ENCODE measurements at regions not wholly inside any gene's neighbourhood (a gene's known extent, or its start where the extent isn't known, plus 50 kb on each side); places are given as distances from the start of the nearest gene placed in this dataset.
A peak's percentile ranks its signal among the peaks of the same experiment; 100 is the strongest.

GRCh38 chr6:169954977-169955376 is 203.6 kb downstream of the ERMARD start:
- Histone ChIP-seq H2AK5ac (ENCODE audit: low read length) (no peak overlapping the region), H2BK120ac (ENCODE audit: insufficient read depth, low read length, poor library complexity) (no peak overlapping the region), H3K27me3 (ENCODE audit: insufficient read depth, low read length) (no peaks in the 10 kb centered on the region), H3K4me2 (ENCODE audit: low read length) (no peak overlapping the region), H4K91ac (ENCODE audit: low read depth, low read length) (no peak overlapping the region), H3K4me3 (ENCODE audit: low read depth, low read length) (no peak overlapping the region), H4K12ac (ENCODE audit: low read depth, low read length) (no peak overlapping the region), H3K18ac (ENCODE audit: low read length) (no peak overlapping the region), H3K9ac (ENCODE audit: low read length) (no peak overlapping the region), H3K4me1 (ENCODE audit: control insufficient read depth in 1 of 2, insufficient read depth in 2 of 2, low read length in 2 of 2) (no peaks in the 10 kb centered on the region), H4K8ac (ENCODE audit: low read depth, low read length) (no peak overlapping the region), H3K79me2 (ENCODE audit: control insufficient read depth, insufficient read depth, low read length, poor library complexity) (no peaks in the 10 kb centered on the region), H3K23ac (ENCODE audit: low read length) (no peak overlapping the region), H3K27ac (ENCODE audit: low read depth, low read length) (no peak overlapping the region), H3K4ac (ENCODE audit: low read depth, low read length) (no peak overlapping the region), H3K79me1 (ENCODE audit: low read length) (no peaks in the 10 kb centered on the region), H3K14ac (ENCODE audit: low read length) (no peak overlapping the region), H2AFZ (ENCODE audit: insufficient read depth, low read length, poor library complexity) (no peak overlapping the region), H2BK12ac (ENCODE audit: low read length) (no peak overlapping the region), H2BK5ac (ENCODE audit: low read depth, low read length, poor library complexity) (no peak overlapping the region), H3K36me3 (ENCODE audit: control insufficient read depth in 1 of 2, insufficient read depth in 2 of 2, low read length in 2 of 2) (no peaks in the 10 kb centered on the region), H3K9me3 (ENCODE audit: insufficient read depth, low read depth, low read length) (no peaks in the 10 kb centered on the region)
- DNase-seq, result no peak
- no CpG with 5 or more reads among the region's 1 CpG for WGBS (ENCODE audit: extremely low coverage, insufficient coverage, insufficient read length)

DNA sequence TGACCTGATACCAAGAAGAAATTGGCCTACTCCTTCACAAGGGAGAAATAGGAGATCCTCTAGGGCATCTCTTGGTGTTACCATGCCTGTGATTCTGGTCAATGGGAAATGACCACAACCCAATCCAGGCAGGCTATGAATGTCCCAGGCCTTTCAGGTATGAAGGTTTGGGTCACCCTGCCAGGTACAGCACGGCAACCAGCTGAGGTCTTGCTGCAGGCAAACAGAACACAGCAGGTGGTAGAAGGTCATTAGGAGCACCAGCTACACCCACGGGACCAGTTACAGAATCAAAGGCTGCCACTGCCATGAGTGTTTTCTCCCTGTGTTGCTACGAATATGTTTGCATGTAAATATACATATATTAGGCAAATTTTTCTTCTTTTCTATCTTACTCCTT is 202.3 kb downstream of the ERMARD start:
- no peak overlapping the region for H3K9ac ChIP-seq (ENCODE audit: low read length)
- no peak overlapping the region for H2AK5ac ChIP-seq (ENCODE audit: low read length)
- H2BK5ac ChIP-seq (ENCODE audit: low read depth, low read length, poor library complexity), result no peak overlapping the region
- H3K14ac ChIP-seq (ENCODE audit: low read length), result no peak overlapping the region
- no peaks in the 10 kb centered on the region for H3K27me3 ChIP-seq (ENCODE audit: insufficient read depth, low read length)
- no peaks in the 10 kb centered on the region for H3K79me1 ChIP-seq (ENCODE audit: low read length)
- no peak overlapping the region for H4K12ac ChIP-seq (ENCODE audit: low read depth, low read length)
- H3K27ac ChIP-seq (ENCODE audit: low read depth, low read length), result no peak overlapping the region
- no peaks in the 10 kb centered on the region for H3K79me2 ChIP-seq (ENCODE audit: control insufficient read depth, insufficient read depth, low read length, poor library complexity)
- DNase-seq, result no peak
- H3K23ac ChIP-seq (ENCODE audit: low read length), result no peak overlapping the region
- no CpG with 5 or more reads among the region's 3 CpGs for WGBS (ENCODE audit: extremely low coverage, insufficient coverage, insufficient read length)
- H4K91ac ChIP-seq (ENCODE audit: low read depth, low read length), result no peak overlapping the region
- no peak overlapping the region for H3K18ac ChIP-seq (ENCODE audit: low read length)
- no peak overlapping the region for H3K4ac ChIP-seq (ENCODE audit: low read depth, low read length)
- H3K9me3 ChIP-seq (ENCODE audit: insufficient read depth, low read depth, low read length), result no peaks in the 10 kb centered on the region
- no peaks in the 10 kb centered on the region for H3K4me1 ChIP-seq (ENCODE audit: control insufficient read depth in 1 of 2, insufficient read depth in 2 of 2, low read length in 2 of 2)
- no peak overlapping the region for H3K4me3 ChIP-seq (ENCODE audit: low read depth, low read length)
- no peak overlapping the region for H4K8ac ChIP-seq (ENCODE audit: low read depth, low read length)
- no peak overlapping the region for H2AFZ ChIP-seq (ENCODE audit: insufficient read depth, low read length, poor library complexity)
- H2BK120ac ChIP-seq (ENCODE audit: insufficient read depth, low read length, poor library complexity), result no peak overlapping the region
- H2BK12ac ChIP-seq (ENCODE audit: low read length), result no peak overlapping the region
- H3K4me2 ChIP-seq (ENCODE audit: low read length), result no peak overlapping the region
- H3K36me3 ChIP-seq (ENCODE audit: control insufficient read depth in 1 of 2, insufficient read depth in 2 of 2, low read length in 2 of 2), result no peaks in the 10 kb centered on the region

GRCh38 chr6:169950558-169950957 is 199.1 kb downstream of the ERMARD start:
- Histone ChIP-seq H2AFZ (ENCODE audit: insufficient read depth, low read length, poor library complexity) (no peak overlapping the region), H2BK120ac (ENCODE audit: insufficient read depth, low read length, poor library complexity) (no peak overlapping the region), H4K8ac (ENCODE audit: low read depth, low read length) (no peak overlapping the region), H3K4me2 (ENCODE audit: low read length) (no peak overlapping the region), H2BK12ac (ENCODE audit: low read length) (no peak overlapping the region), H3K4me1 (ENCODE audit: control insufficient read depth in 1 of 2, insufficient read depth in 2 of 2, low read length in 2 of 2) (no peaks in the 10 kb centered on the region), H3K4me3 (ENCODE audit: low read depth, low read length) (peak overlapping the region; percentile 28), H2AK5ac (ENCODE audit: low read length) (no peak overlapping the region), H3K14ac (ENCODE audit: low read length) (no peak overlapping the region), H3K4ac (ENCODE audit: low read depth, low read length) (no peak overlapping the region), H4K12ac (ENCODE audit: low read depth, low read length) (no peak overlapping the region), H2BK5ac (ENCODE audit: low read depth, low read length, poor library complexity) (no peak overlapping the region), H3K36me3 (ENCODE audit: control insufficient read depth in 1 of 2, insufficient read depth in 2 of 2, low read length in 2 of 2) (no peaks in the 10 kb centered on the region), H3K18ac (ENCODE audit: low read length) (no peak overlapping the region), H3K9ac (ENCODE audit: low read length) (no peak overlapping the region), H3K27ac (ENCODE audit: low read depth, low read length) (no peak overlapping the region), H3K79me1 (ENCODE audit: low read length) (no peaks in the 10 kb centered on the region), H3K27me3 (ENCODE audit: insufficient read depth, low read length) (no peaks in the 10 kb centered on the region), H3K9me3 (ENCODE audit: insufficient read depth, low read depth, low read length) (no peaks in the 10 kb centered on the region), H3K79me2 (ENCODE audit: control insufficient read depth, insufficient read depth, low read length, poor library complexity) (no peaks in the 10 kb centered on the region), H4K91ac (ENCODE audit: low read depth, low read length) (no peak overlapping the region), H3K23ac (ENCODE audit: low read length) (no peak overlapping the region)
- no peak for DNase-seq
- whole genome bisulfite sequencing (ENCODE audit: extremely low coverage, insufficient coverage, insufficient read length), result no CpG with 5 or more reads among the region's 2 CpGs

DNA sequence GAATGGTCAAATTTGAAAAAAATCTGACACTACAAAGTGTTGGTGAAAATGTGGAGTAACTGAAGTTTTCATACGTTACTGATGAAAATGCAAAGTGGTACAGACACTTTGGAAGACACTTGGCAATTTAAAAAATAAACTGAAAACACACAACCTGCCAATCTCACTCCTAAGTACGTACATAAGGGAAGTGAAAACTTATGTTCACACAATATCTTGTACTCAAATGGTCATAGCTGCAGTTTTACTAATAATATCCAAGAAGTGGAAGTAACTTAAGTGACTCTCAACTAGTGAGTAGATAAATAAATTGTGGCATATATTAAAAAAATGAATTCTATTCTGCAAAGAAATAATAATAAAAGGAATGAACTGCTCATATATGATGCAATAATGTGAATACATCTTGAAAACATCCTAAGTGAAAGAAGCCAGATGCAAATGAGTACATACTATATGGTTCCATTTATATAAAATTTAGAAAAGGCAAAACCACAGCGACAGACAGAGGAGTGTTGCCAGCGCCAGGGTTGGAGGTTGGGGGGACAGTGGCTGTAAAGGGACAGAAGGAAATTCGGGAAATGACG is 198.2 kb downstream of the ERMARD start:
- Histone ChIP-seq H3K27me3 (ENCODE audit: insufficient read depth, low read length) (no peaks in the 10 kb centered on the region), H3K79me2 (ENCODE audit: control insufficient read depth, insufficient read depth, low read length, poor library complexity) (no peaks in the 10 kb centered on the region), H4K8ac (ENCODE audit: low read depth, low read length) (no peak overlapping the region), H3K4me2 (ENCODE audit: low read length) (no peak overlapping the region), H2AK5ac (ENCODE audit: low read length) (no peak overlapping the region), H3K4ac (ENCODE audit: low read depth, low read length) (no peak overlapping the region), H4K91ac (ENCODE audit: low read depth, low read length) (no peak overlapping the region), H3K4me3 (ENCODE audit: low read depth, low read length) (no peak overlapping the region), H3K9ac (ENCODE audit: low read length) (no peak overlapping the region), H4K12ac (ENCODE audit: low read depth, low read length) (no peak overlapping the region), H3K14ac (ENCODE audit: low read length) (no peak overlapping the region), H2BK120ac (ENCODE audit: insufficient read depth, low read length, poor library complexity) (no peak overlapping the region), H3K4me1 (ENCODE audit: control insufficient read depth in 1 of 2, insufficient read depth in 2 of 2, low read length in 2 of 2) (no peaks in the 10 kb centered on the region), H2AFZ (ENCODE audit: insufficient read depth, low read length, poor library complexity) (no peak overlapping the region), H3K79me1 (ENCODE audit: low read length) (no peaks in the 10 kb centered on the region), H3K18ac (ENCODE audit: low read length) (no peak overlapping the region), H3K9me3 (ENCODE audit: insufficient read depth, low read depth, low read length) (no peaks in the 10 kb centered on the region), H3K23ac (ENCODE audit: low read length) (no peak overlapping the region), H2BK12ac (ENCODE audit: low read length) (no peak overlapping the region), H2BK5ac (ENCODE audit: low read depth, low read length, poor library complexity) (no peak overlapping the region), H3K27ac (ENCODE audit: low read depth, low read length) (no peak overlapping the region), H3K36me3 (ENCODE audit: control insufficient read depth in 1 of 2, insufficient read depth in 2 of 2, low read length in 2 of 2) (no peaks in the 10 kb centered on the region)
- WGBS (ENCODE audit: extremely low coverage, insufficient coverage, insufficient read length), result no CpG with 5 or more reads among the region's 6 CpGs
- no peak for DNase-seq

All from trophoblast cell (in vitro differentiated cells and primary cell).